ENCODE measurements at regions not wholly inside any gene's neighbourhood (a gene's known extent, or its start where the extent isn't known, plus 50 kb on each side); places are given as distances from the start of the nearest gene placed in this dataset.

GRCh38 chr7:116447966-116448839 lies 51.3 kb upstream of the CAV2 start:
- no peak for DNase-seq (ENCODE audit: low read depth)

- no peak for DNase-seq (ENCODE audit: low read depth)
Measured at GRCh38 chr7:116449441-116449840, 50.1 kb upstream of the CAV2 start.
